HG03571 (cell line): ENCODE measurements at regions not wholly inside any gene's neighbourhood (a gene's known extent, or its start where the extent isn't known, plus 50 kb on each side); places are given as distances from the start of the nearest gene placed in this dataset.
"Not testable (repeated sequence)": the region's sequence is repeated elsewhere in the genome, so short reads cannot be mapped to it uniquely, and the experiment has no call there.

ENCODE experiments used
- ATAC-seq: cut with Tn5 transposase; IDR thresholded peaks from one replicate; pipeline ENCODE4 v1.9.1; 2021; ENCODE audit not compliant: unreplicated experiment

GRCh38 chr16:46519063-46519462 lies 102.1 kb downstream of the SHCBP1 start:
- no peak for ATAC-seq

GRCh38 chr16:46496701-46497100 lies 124.5 kb downstream of the SHCBP1 start:
- ATAC-seq, result no peak

GRCh38 chr16:46482895-46483294 lies 138.3 kb downstream of the SHCBP1 start:
- no peak for ATAC-seq

- no peak for ATAC-seq
These were observed 154.9 kb downstream of the SHCBP1 start for GRCh38 chr16:46466239-46466638.

GRCh38 chr16:46454801-46455200 lies 166.4 kb downstream of the SHCBP1 start:
- not testable (repeated sequence) for ATAC-seq

GRCh38 chr16:46428108-46429061 lies 192.8 kb downstream of the SHCBP1 start:
- ATAC-seq, result no peak

- ATAC-seq, result no peak
These were observed 193.7 kb downstream of the SHCBP1 start for GRCh38 chr16:46427340-46428107.

- ATAC-seq, result no peak
These were observed 194.8 kb downstream of the SHCBP1 start for GRCh38 chr16:46426336-46426735.

GRCh38 chr16:46404028-46404427 lies 217.2 kb downstream of the SHCBP1 start:
- no peak for ATAC-seq

GRCh38 chr16:46398559-46398958 lies 222.6 kb downstream of the SHCBP1 start:
- not testable (repeated sequence) for ATAC-seq

GRCh38 chr16:46396883-46397270 lies 224.3 kb downstream of the SHCBP1 start:
- not testable (repeated sequence) for ATAC-seq

GRCh38 chr16:46396131-46396882 lies 224.9 kb downstream of the SHCBP1 start:
- ATAC-seq, result not testable (repeated sequence)

- ATAC-seq, result not testable (repeated sequence)
These were observed 225.7 kb downstream of the SHCBP1 start for GRCh38 chr16:46395391-46395921.

- ATAC-seq, result not testable (repeated sequence)
These were observed 226.2 kb downstream of the SHCBP1 start for GRCh38 chr16:46394963-46395362.

GRCh38 chr16:46394149-46394548 lies 227.0 kb downstream of the SHCBP1 start:
- ATAC-seq, result not testable (repeated sequence)

GRCh38 chr16:46392930-46393722 lies 228.1 kb downstream of the SHCBP1 start:
- not testable (repeated sequence) for ATAC-seq

- not testable (repeated sequence) for ATAC-seq
These were observed 230.3 kb downstream of the SHCBP1 start for GRCh38 chr16:46390660-46391462.

GRCh38 chr16:46389561-46390041 lies 231.6 kb downstream of the SHCBP1 start:
- ATAC-seq, result not testable (repeated sequence)

GRCh38 chr16:46388939-46389491 lies 232.2 kb downstream of the SHCBP1 start:
- ATAC-seq, result not testable (repeated sequence)
